Left ventricle myocardium inferior (tissue), 1 donor: ENCODE measurements at regions not wholly inside any gene's neighbourhood (a gene's known extent, or its start where the extent isn't known, plus 50 kb on each side); places are given as distances from the start of the nearest gene placed in this dataset.

Source experiments
- DNase-seq: peaks from one replicate; pipeline ENCODE4 v3.0.0-alpha.2; 2020
- H3K27ac ChIP-seq: fragments of 200-600 bp; replicated peaks from 2 replicates; pipeline ENCODE4 v1.8.0; 2021
- H3K27me3 ChIP-seq: fragments of 200-600 bp; 2 replicates; pipeline ENCODE4 v1.8.0; 2021; ENCODE audit warnings: low read depth
- H3K36me3 ChIP-seq: fragments of 200-600 bp; 2 replicates; pipeline ENCODE4 v1.8.0; 2021
- H3K4me1 ChIP-seq: fragments of 200-600 bp; 2 replicates; pipeline ENCODE4 v1.8.0; 2021
- H3K4me3 ChIP-seq: fragments of 200-600 bp; 2 replicates; pipeline ENCODE4 v1.8.0; 2021; ENCODE audit warnings: mild to moderate bottlenecking, moderate library complexity
- H3K9me3 ChIP-seq: fragments of 200-600 bp; replicated peaks from 2 replicates; pipeline ENCODE4 v1.8.0; 2021
- CTCF ChIP-seq: fragments of 200-600 bp; IDR thresholded peaks from 2 replicates; pipeline ENCODE4 v1.8.0; 2021; ENCODE audit warnings: antibody characterized with exemption, mild to moderate bottlenecking, borderline replicate concordance
- intact Hi-C: fragments of 100-400 bp; cut with micrococcal nuclease; formaldehyde crosslinking; loops from one replicate; pipeline ENCODE4 v1.11.0; 2022
- donor health status: DM: no; HTN: yes; CAD: no; lungs with severe emphysema.

DNA sequence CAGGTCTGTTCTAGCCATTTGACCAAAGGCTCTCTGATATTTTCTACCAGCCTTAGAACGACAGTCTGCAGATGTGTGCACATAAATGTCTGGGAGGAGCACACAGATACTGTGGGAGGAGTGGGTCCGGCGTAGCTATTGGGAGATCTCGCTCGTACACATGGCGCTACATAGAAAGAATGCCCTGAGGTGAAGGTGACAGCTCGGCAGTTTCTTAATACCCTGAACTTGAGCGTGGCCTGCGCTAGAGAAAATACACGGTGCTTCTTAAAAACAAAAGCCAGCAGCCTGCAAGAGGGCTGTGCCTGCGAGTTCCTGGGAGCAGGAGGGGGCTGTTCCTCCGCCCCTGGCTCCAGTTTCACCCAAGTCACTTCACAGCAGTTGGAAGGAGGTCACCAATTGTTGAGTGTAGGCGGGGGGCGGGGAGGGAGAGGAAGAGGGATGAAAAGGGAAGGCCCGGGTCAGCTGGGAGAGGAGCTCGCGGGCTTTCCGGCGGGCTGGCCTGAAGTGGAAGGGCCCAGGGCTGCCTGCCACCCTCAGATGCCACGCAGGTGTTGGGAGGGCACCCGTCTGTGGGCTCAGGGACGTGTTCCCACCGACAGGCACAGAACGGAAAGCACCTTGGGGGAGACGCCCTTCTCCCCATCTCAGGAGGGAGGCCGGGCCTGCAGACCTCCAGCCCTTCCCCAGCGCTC, 124.7 kb upstream of the ZNF516 start:
- TF ChIP-seq CTCF, result no peak
- peak overlapping the region; percentile 64 for H3K27ac ChIP-seq
- H3K9me3 ChIP-seq, result no peaks in the 10 kb centered on the region
- no peaks in the 10 kb centered on the region for H3K36me3 ChIP-seq
- intact Hi-C loops, result loop anchor here (10.0 kb wide), 1 partner anchor 215 kb away; no protein-coding TSS in a partner anchor
- H3K4me3 ChIP-seq, result peak overlapping the region; percentile 63
- peak; percentile 64 for DNase-seq
- H3K4me1 ChIP-seq, result peaks cover 20% of the 10 kb centered on the region
- H3K27me3 ChIP-seq, result peaks cover 35% of the 10 kb centered on the region

DNA sequence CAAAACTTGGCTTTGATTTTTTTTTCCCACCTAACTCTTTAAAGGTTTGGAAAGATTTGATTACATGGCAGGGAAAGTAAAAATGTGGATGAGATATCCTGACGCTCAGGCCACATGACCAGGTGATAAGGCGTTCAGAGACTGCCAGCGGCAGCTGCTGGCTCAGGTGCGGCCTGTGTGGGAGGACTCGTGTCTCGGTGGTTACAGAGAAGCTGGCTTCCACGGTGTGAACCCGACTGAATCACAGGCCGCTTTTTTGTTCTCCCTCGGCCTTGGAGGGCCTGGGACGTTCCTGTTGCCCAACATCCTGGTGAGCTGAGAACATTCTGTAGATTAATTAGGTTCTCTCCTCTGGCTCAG, 124.2 kb upstream of the ZNF516 start:
- DNase-seq, result peak; percentile 33
- Histone ChIP-seq H3K4me1 (peaks cover 20% of the 10 kb centered on the region), H3K27ac (peak overlapping the region; percentile 64), H3K4me3 (peak overlapping the region; percentile 63), H3K9me3 (no peaks in the 10 kb centered on the region), H3K27me3 (peaks cover 31% of the 10 kb centered on the region), H3K36me3 (no peaks in the 10 kb centered on the region)
- no peak for TF ChIP-seq CTCF
- intact Hi-C loops, result no loop called here

- H3K27ac ChIP-seq, result no peak overlapping the region
- intact Hi-C loops, result no loop called here
- DNase-seq, result no peak
- H3K4me3 ChIP-seq, result no peak overlapping the region
- H3K27me3 ChIP-seq, result peaks cover 27% of the 10 kb centered on the region
- H3K9me3 ChIP-seq, result no peaks in the 10 kb centered on the region
- no peaks in the 10 kb centered on the region for H3K36me3 ChIP-seq
- H3K4me1 ChIP-seq, result peaks cover 20% of the 10 kb centered on the region
- no peak for TF ChIP-seq CTCF
Measured at GRCh38 chr18:76618721-76619120, 123.7 kb upstream of the ZNF516 start.

DNA sequence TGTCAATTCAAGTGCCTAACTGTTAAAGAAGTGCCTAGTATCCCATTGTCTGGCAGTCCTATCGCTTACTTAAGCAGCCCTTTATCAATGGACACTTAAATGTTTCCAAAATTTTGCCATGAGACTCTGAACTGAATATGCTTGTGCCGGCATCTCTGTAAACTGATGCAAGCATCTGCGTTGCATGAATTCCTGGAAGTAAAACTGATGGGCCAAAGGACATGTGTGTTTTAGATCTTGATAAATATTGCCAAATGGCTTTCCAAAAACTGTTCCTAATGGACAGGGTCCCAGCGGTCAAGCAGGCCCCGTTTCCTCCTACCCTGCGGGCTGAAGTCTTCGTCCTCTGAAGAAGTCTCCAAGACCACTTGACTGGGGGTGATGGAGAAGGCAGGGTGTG, 121.3 kb upstream of the ZNF516 start:
- DNase-seq, result no peak
- H3K9me3 ChIP-seq, result no peaks in the 10 kb centered on the region
- TF ChIP-seq CTCF, result no peak
- H3K4me3 ChIP-seq, result no peak overlapping the region
- no peak overlapping the region for H3K27ac ChIP-seq
- peaks cover 20% of the 10 kb centered on the region for H3K4me1 ChIP-seq
- intact Hi-C loops, result no loop called here
- peaks cover 16% of the 10 kb centered on the region for H3K27me3 ChIP-seq
- no peaks in the 10 kb centered on the region for H3K36me3 ChIP-seq

- Histone ChIP-seq H3K4me3 (no peak overlapping the region), H3K27me3 (peaks cover 17% of the 10 kb centered on the region), H3K36me3 (no peaks in the 10 kb centered on the region), H3K9me3 (no peaks in the 10 kb centered on the region), H3K27ac (no peak overlapping the region), H3K4me1 (peaks cover 12% of the 10 kb centered on the region)
- DNase-seq, result no peak
- TF ChIP-seq CTCF, result no peak
- intact Hi-C loops, result no loop called here
Measured at GRCh38 chr18:76615065-76615733, 120.2 kb upstream of the ZNF516 start.
